ENCODE measurements at regions not wholly inside any gene's neighbourhood (a gene's known extent, or its start where the extent isn't known, plus 50 kb on each side); places are given as distances from the start of the nearest gene placed in this dataset.
"Not testable (repeated sequence)": the region's sequence is repeated elsewhere in the genome, so short reads cannot be mapped to it uniquely, and the experiment has no call there.

DNA sequence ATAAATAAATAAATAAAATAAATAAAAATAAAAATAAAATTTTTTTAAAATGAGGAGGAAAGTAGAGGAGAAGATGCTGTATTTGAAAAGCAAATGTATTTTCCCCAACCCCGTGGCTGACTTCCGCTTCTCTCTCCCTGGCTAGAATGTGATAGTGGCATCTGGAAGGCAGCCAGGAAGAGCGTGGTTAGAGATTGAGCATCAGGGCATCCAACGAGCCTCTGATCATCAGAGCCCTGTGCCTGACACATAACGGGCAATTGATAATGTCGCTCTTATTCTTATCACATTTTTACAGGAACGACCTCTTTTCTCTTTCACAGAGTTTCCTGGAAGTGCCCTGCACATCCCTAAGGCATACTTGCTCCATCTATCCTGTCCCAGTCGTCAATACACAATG lies 496.9 kb upstream of the TMEM132C start:
- no peak for DNase-seq

DNA sequence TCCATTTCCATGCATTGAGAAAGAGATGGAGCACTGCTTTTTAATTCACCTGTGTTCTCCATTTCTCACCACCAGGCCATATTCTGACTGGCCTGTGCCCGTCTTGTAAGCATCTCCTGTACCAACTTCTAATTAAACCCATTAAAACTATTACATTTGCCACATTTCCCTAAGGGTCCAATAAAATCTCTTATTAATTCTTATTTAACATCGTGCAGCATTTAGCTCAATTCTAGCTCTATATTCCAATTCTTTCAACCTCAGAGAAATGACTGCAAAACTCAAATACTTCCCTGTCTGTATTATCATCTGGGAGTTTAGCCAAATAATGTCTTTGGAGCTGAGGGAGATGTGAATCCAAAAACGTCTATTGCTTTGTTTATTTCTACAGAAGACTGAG lies 495.4 kb upstream of the TMEM132C start:
- no peak for DNase-seq

DNA sequence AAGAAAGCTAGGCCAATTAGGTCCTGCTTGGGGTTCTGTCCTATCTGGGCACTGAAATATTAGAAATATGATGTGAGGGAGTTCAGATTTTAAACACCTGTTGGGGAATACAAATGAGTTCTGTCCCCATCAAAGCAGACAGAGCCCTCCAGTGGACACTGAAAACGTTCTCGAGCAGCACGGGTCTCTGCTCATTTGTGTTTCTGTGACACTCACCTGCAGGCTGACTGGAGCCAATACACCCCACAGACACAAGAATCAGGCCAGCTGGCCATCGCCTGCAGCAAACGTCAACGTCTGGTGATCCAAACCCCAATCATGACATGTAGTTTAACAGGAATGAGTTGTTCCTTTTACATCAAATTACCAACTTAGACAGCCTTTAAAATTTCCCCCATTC lies 493.4 kb upstream of the TMEM132C start:
- no peak for DNase-seq

DNA sequence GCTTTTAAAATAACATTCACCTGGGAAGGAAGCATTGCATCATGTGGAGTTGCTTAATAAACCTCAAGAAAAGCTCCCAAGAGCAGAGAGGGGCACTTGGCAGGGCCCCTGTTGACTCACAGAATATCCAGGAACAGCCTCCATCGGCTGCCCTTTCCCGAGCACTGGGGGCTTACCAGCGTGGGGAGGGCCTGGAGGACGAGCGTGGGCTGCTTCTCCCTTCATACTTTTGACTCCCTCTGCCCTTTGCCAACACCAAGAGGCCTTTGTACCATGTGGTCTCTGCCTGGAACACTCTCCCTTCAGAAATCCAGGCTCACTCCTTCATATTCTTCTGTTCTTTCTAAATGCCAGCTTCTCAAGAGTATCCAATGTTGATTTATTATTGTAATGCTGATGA lies 492.1 kb upstream of the TMEM132C start:
- DNase-seq, result no peak

- no peak for DNase-seq
Observed at GRCh38 chr12:127779301-127780045, 487.5 kb upstream of the TMEM132C start.

- no peak for DNase-seq
Observed at GRCh38 chr12:127780881-127781280, 486.1 kb upstream of the TMEM132C start.

- DNase-seq, result no peak
Observed at GRCh38 chr12:127781336-127781735, 485.6 kb upstream of the TMEM132C start.

DNA sequence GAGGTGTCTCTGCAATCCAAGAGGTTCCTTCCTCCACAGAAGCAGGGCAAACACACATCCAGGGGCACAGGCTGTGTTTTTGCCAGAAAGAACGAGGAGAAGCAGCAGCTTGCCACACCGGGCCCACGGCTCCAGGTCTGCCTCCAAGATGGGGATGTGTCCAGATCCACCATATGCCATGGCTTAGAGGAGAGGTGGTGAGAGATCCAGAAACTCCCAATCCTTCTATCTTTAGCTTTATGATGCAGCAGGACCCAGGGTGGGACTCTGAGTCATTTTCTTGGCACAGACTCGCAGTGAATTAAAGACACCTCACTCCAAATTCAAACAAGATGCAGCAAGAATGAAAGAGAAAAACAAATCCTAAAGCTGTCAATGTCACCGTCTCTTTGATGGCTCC lies 481.4 kb upstream of the TMEM132C start:
- DNase-seq, result no peak

GRCh38 chr12:127785986-127786590 lies 480.9 kb upstream of the TMEM132C start:
- DNase-seq, result no peak

DNA sequence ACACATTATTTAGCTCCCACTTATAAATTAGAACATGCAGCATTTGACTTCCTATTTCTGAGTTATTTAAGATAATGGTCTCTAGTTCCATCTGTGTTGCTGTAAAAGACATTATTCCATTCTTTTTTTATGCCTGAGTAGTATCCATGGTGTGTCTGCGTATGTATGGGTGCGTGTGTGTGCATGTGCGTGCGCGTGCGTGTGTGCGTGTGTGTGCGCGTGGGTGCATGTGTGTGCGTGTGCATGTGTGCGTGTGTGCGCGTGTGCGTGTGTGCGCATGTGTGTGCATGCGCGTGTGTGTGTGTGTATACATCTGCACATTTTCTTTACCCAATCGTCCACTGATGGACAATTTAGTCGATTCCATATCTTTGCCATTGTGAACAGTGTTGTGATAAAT lies 479.4 kb upstream of the TMEM132C start:
- DNase-seq, result no peak

GRCh38 chr12:127790376-127790775 lies 476.6 kb upstream of the TMEM132C start:
- DNase-seq, result no peak

- no peak for DNase-seq
Observed at GRCh38 chr12:127791217-127791616, 475.8 kb upstream of the TMEM132C start.

DNA sequence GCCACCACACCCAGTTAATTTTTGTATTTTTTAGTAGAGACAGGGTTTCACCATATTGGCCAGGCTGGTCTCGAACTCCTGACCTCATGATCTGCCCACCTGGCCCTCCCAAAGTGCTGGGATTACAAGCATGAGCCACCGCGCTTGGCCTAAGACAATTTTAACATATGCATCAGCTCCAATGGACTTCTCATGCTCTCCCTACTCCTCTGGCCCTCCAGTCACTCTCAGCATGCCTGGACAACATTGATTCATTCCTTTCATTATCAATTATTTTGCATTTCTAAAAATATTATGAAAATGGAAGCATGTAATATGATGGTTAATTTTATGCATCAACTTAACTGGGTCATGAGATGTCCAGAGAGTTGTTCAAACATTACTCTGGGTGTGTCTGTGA lies 469.1 kb upstream of the TMEM132C start:
- DNase-seq, result no peak

DNA sequence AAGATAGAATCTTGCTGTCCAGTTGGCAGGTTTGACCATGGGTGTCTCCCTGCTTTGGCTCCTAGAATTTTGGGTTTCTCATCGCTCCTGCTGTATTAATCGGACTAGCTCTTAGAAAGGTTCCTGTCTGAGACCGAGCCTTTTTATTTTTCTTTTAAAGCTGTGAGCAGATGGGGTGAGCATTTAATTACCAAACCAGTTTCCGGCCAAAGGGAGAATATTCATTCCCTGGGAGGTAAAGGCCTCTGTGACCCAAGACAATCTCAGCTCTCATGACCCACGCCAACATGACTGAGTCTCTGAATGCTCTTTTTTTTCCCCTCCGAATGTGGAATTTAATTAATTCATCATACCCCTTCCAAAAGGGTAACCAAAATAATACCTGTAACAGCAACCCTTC lies 464.7 kb upstream of the TMEM132C start:
- no peak for DNase-seq

DNA sequence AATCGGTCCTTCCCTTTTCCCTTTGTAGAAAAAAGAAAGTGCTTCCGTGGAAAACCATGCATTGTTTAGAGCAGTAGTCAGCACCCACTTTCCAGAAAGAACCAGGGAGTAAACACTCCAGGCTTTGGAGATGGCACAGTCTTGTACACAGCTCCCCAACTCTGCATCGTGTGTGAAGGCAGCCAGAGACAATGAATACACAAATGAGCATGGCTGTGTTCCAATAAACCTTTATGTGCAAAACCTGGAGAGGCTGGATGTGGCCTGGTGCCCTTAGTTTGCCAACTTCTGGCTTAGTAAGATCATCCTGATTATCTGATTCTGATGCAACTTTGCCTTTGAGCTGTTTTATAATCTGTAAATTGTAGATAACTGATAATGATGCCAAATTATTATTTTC lies 463.4 kb upstream of the TMEM132C start:
- no peak for DNase-seq

- DNase-seq, result no peak
Observed at GRCh38 chr12:127809275-127809674, 457.7 kb upstream of the TMEM132C start.

DNA sequence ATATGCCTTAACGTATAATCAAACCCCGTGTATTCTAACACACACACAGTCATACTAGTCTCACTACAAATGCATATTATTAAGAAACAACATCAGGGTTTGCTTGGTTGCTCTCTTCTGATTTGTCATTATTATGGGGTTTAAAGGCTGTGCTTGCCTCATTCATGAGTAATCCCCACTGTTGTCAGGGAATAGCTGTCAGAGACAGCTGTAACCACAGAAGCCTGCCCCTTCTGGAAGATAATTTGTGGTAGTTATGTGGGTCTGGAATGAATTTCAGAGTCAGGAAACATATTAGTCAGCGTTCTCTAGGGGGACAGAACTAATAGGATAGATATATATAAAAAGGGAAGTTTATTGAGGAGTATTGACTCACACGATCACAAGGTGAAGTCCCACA lies 456.9 kb upstream of the TMEM132C start:
- DNase-seq, result no peak

GRCh38 chr12:127810459-127810858 lies 456.5 kb upstream of the TMEM132C start:
- not testable (repeated sequence) for DNase-seq

GRCh38 chr12:127811988-127812387 lies 455.0 kb upstream of the TMEM132C start:
- no peak for DNase-seq

DNA sequence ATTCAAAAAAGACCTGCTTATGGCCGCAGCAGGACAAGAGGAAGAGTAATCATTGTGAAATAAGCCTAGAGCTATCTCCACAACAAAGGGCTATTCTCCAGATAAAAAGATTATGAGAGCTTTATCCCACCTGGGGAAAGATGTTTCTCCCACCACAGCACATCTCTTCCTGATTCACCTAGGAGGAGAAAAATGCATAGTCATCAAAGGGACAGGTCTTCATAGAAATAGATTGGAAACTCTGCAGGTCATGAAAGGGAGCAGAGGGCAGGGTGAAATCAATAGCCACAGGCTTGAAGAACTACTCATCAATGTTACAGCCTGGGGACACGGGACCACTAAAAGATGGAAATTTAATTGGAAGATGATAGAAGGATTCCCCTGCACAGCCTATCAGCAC lies 453.8 kb upstream of the TMEM132C start:
- no peak for DNase-seq

- no peak for DNase-seq
Observed at GRCh38 chr12:127819056-127819455, 447.9 kb upstream of the TMEM132C start.

- DNase-seq, result no peak
Observed at GRCh38 chr12:127820271-127820670, 446.7 kb upstream of the TMEM132C start.

- DNase-seq, result no peak
Observed at GRCh38 chr12:127820846-127821245, 446.1 kb upstream of the TMEM132C start.

DNA sequence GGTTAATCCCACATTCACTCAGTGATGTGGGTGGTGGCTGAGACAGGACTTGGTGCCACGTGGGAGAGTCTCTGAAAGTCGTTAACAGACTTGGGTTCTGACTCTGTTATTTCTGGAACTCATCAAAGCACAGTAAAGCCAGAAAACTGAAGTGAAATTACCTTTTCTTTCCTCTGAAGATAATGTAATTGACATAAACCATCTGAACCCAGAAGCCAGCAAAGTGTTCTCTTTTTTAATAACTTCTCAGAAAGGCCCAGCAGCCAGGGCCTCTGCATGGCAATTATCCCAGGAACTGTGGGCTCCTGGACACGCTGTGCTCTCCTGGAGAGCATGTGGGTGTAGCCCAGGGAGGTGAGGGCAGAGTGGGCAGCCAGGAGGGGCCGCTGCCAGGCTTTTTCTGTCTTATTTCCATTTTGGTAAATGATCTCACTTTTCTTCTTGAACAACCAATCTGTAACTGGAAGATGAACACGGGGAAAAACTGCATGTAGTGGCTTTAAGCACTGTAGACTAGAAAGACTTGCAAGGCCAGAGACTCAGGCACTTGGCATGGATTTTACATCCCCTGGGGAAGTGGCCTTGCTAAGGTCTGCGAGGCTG lies 444.1 kb upstream of the TMEM132C start:
- DNase-seq, result no peak

- no peak for DNase-seq
Observed at GRCh38 chr12:127823801-127824200, 443.2 kb upstream of the TMEM132C start.

All from activated CD8-positive, alpha-beta memory T cell treated with anti-CD3 and anti-CD28 coated beads, Interleukin-2, amount 50 U/mL, for 48 hours (primary cell).